ENCODE measurements at regions not wholly inside any gene's neighbourhood (a gene's known extent, or its start where the extent isn't known, plus 50 kb on each side); places are given as distances from the start of the nearest gene placed in this dataset.
"Not testable (repeated sequence)": the region's sequence is repeated elsewhere in the genome, so short reads cannot be mapped to it uniquely, and the experiment has no call there.

DNA sequence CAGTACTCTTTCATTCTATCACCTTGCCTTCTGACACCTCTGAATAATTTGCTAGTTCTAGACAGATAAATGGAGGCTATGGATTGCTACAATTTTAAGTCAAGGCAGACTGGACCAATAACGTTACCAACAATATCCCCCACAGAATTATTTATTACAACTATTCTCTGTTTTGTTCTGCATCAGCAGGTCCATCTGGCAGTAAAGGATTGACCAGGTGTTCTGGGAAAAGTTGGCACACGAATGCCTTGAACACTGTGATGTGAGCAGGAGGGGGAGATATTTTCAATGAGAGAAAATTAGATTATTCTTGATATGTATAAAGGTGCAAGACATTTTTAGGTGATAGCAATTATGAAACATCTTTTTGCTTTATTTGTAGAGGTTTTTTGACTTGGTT, 718.8 kb upstream of the TMPRSS15 start:
- no peak for DNase-seq

DNA sequence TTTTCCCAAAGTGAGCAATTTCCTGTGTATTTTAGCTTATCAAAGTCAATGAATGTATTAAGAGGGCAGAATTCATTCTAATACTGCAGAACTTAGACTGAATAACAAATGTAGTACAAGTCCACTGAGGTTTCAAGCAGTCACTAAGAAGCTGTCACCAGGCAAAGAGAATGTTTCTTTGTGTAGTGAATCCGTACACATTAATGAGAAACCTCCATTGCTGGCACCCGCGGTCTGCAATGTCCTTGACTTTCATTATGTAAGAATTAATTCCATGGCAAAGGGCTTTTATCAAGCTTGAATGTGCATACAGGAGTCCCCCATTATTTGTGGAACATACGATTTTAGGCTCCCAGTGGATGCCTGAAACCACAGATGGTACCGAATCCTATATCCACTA, 719.5 kb upstream of the TMPRSS15 start:
- no peak for DNase-seq

DNA sequence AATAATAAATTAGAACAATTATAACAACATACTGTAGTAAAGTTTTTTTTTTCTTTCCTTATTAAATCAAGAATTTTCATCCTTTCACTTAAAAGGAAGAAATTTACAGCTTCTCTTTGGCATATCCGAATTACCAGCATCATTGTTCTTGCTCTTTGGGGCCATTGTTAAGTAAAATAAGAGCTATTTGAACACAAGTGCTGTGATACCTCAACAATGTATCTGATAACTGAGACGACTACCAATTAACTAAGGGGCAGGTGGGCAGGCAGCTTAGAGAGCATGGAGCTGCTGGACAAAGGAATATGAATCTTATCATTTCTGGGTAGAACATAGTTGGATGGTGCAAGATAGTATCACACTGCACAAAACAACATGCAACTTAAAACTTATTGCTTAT, 719.9 kb upstream of the TMPRSS15 start:
- no peak for DNase-seq

DNA sequence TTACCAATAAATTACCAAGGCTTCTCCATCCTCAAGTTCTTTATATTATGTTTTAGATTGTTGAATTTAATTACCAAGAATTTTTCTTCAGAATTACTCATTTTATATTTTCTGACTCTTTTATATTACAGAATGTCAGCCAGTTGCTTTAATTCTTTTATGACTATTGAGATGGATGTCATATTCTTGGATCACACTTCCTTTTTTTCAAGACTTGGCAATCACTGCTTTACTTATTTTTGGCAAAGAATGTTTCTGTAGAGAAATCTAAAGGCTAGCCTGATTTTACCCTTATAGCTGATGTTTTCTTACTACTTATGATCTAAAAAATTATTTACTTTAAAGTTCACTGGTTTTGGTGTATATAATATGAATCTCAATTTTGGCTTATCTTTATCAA, 721.1 kb upstream of the TMPRSS15 start:
- DNase-seq: no peak

DNA sequence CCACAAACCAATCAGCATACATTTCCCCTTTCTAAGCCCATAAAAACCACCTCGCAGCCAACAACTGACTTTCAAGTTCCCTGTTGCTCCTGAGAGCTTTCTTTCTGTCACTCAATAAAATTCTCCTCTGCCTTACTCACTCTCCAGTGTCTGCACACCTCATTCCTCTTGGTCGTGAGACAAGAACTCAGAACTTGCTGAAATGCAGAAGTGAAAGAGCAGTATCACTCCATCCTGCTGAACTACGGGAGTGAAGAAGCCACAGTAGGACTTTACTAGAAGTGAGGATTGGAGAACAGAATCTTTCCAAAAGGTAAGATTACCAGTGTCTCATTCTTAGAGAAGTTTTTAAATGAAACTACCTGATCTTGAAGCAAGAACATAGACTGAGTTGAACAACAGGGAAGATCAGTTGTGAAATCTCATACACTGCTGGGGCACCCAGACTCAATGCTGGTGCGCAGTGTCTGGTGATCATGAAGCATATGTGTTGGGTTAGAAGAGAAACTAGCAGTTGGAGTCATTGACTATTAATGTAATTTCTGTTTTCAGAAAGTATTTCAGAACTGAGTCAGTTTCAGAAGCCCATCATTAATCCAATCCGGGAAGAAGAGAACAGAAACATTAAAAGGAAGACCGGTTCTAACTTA, 726.9 kb upstream of the TMPRSS15 start:
- no peak for DNase-seq

DNA sequence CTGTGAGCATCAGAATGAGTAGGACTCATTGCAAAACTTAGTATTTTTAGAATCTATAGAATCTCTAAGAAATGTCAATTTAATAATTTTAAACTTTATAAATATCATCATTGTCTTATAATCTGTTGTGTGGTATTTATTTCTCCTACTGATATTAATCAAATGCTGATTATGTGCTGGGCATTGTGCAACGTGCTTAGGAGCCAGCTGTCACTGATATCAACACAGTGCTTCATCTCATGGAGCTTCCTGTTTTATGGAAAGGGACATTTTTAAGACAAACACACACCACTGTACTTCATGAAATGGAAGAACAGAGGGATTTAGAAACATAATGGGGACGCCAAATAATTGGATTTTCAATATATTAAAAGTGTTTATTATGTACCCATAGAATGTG, 737.9 kb upstream of the TMPRSS15 start:
- DNase-seq: no peak

DNA sequence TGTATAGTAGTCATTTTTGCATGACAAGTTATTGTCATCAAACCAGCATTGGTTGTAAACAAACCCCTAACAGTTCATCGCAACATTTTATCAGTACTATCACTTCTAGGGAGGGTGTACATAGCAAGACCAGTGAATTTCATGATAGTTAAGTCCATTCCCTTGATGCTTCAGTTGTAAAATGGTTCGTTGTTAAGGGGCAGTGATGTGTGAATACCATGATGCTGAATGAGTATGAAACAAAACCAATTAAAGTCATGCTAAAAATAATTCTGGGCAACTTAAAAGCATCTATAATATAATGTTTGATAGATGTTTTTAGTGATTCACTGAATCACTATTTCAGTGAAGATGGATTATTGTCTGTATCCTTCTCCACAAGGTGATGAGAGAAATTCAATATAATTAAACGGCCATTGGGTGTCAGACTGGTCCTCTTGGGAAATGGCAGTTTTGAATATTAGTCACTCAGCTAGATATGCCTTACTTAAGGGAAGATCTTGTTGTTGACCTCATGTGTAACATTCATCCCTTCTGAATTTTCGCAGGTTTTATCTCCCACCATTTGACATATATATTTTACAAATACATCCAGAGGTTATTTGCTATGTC, 742.2 kb upstream of the TMPRSS15 start:
- DNase-seq: no peak

DNA sequence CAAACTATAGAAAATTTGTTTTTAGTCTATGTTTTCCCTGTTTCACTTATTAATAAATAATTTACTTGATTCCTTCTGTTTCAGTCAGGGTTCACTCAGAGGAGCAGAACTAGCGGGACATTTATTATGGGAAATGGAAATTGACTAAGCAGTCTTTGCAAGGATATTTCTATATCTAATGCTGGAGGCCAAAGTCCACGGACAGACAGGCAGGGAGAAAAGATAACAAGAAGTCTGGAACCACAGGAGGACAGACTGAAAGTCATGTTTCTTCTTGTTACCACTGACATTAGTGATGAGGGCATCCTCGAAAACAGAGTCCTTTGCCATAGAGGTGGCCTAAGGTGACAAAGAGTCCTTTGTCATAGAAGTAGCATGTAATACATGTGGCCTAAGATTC, 744.5 kb upstream of the TMPRSS15 start:
- DNase-seq: no peak

DNA sequence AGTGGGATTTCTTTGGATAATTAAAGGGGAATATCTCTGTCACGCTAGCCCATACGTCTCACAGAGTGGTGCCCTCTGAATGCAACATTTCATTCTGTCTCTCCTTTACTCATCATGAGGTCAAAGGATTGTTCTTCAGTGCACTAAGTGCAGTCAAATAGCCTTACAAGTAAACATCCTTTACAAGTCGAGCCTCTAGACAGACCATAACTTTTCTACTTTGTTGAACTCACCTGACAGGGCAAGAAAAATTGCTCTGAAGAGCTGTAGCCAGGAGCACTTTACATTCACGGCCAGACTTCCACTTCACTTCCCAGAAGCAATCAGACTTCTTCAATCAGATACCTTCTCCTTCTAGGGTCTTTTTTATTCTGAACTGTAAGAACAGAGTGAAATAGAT, 768.0 kb upstream of the TMPRSS15 start:
- DNase-seq: no peak

DNA sequence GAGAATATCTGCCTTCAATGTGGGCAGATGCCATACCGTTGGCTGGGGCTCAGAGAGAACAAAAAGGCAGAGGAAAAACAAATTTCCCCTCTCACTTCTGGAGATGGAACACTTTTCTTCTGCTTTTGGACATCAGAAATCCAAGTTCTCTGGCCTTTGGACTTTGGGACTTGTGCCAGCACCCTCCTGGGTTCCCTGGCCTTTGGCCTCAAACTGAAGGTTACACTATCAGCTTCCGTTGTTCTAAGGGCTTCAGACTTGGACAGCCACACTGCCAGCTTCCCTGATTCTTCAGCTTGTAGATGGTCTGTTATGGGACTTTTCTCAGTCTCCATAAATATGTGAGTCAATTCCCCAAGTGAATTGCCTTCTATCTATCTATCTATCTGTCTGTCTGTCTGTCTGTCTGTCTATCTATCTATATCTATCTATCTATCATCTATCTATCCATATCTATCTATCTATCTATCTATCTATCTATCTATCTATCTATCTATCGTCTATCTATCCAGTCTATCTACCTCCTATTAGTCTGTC, 778.1 kb upstream of the TMPRSS15 start:
- no peak for DNase-seq

DNA sequence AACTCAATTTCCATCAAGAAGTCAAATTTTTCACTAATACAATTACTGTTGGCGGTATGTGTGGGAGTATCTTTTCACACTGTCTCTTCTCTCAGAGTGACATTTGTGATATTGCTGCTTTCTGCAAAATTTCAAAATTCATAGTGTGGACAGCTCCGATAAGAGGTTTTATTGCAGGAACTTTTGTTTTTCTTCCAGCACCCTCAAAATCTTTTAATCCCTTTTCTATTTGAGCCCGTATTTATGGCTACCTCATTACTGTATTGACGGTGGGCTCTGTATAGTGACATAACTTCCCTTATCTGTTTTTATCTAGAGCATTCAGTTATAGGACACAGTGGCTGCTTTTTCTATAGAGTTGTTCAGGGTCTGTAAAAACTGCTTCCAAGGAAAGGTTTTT, 794.4 kb upstream of the TMPRSS15 start:
- DNase-seq: no peak

DNA sequence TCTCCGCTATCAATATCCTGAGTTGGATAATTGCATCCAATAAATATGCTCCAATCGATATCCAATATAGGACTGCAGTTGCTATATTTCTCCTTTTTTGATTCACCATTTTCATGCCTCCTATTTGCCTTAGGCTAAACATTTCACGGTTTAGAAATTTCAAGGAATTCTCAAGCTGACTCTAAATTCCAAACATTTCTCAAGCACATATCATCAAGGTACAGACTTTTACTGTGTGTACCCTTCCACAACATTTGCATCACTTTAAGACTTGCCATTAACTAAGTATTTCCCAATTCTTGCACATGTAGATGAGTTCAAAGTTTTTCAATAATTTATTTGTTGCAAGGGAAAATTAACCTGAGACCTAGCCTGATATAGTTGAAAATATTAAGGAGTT, 795.2 kb upstream of the TMPRSS15 start:
- no peak for DNase-seq

DNA sequence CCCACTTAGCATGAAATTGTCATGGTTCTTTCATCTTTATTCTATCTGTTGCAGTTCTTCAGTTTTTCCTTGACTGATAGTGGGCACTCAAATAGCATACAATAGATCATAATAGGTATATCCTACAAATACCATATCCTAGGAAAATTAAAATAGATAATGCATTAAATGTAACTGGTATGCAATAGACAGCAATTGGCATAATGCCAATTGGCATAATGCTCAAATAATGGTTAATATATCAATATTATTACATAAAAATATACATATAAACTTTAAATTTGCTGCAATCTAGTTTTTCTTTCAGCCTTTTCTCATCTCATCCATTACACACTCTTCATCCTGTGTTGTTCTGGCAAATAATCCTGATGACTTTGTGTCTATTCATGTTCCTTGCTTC, 814.6 kb upstream of the TMPRSS15 start:
- no peak for DNase-seq

DNA sequence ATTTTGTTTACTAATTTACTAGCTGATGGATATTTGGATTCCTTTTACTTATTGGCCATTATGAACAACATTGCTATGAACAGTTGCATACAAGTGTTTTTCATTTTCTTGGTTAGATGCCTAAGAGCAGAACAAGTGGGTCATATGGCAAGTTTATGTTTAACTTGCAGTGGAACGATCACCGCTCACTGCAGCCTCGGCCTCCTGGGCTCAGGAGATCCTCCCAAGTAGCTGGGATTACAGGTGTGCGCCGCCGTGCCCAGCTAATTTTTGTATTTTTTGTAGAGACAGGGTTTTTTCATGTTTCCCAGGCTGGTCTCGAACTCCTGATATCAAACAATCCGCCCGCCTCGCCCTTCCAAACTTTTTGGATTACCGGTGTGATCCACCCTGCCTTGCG, 820.5 kb upstream of the TMPRSS15 start:
- DNase-seq: no peak

DNA sequence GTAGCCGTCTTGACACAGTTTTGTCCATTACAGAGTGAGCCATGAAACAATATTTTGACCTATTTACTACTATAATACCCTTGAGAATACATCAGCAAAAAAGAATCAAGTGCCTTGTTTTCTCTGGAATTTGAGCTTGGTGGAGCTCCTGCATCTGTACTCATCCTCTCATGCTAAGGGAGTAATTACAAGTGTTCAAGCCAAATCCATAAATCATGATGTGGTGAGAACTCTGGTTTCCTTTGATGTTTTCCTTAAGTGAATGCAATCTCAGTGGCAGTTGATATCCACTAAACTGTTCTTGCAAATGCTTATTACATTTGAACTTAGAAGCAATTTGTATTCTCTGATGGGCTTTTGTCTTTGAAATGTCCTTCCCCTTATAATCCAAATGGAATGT, 824.6 kb upstream of the TMPRSS15 start:
- no peak for DNase-seq

DNA sequence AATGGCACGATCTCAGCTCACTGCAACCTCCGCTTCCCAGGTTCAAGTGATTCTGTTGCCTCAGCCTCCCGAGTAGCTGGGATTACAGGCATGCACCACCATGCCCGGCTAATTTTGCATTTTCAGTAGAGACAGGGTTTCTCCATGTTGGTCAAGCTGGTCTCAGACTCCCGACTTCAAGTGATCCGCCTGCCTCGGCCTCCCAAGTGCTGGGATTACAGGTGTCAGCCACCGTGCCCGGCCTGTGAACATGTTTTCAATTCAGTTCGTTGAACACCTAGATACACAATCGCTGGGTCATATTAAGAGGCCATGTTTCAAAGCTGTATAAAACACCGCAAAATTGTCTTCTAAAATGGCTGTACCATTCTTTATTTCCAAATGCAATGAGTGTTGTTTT, 830.3 kb upstream of the TMPRSS15 start:
- DNase-seq: not testable (repeated sequence)

DNA sequence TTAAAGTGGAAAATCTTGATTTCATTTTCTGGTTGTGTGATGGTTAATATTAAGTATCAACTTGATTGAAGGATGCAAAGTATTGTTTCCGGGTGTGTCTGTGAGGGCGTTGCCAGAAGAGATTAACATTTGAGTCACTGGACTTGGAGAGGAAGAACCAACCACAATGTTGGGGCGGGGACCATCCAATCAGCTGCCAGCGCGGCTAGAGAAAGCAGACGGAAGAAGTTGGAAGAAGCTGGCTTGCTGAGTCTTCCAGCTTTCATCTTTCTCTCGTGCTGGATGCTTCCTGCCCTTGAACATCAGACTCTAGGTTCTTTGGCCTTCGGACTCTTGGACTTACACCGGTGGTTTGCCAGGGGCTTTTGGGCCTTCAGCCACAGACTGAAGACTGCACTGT, 832.6 kb upstream of the TMPRSS15 start:
- no peak for DNase-seq

DNA sequence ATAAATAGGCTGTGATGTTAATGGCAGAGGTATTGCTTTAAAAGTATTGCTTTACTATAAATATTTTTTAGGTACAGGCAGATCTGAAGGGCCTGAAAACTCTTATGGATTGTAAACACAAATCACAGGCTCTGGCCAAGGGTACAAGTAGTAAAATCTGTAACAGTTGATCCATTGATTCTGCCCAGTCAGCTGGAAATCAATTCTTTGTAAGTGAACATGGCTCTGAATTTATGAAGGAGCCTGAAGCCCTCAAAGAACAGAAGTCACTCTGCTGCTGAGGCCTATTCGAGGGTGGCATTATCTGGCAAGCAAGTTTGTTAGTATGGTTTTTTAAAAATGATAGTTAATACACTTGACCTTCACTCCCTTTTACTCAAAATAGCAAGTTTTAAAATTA, 834.0 kb upstream of the TMPRSS15 start:
- DNase-seq: no peak

DNA sequence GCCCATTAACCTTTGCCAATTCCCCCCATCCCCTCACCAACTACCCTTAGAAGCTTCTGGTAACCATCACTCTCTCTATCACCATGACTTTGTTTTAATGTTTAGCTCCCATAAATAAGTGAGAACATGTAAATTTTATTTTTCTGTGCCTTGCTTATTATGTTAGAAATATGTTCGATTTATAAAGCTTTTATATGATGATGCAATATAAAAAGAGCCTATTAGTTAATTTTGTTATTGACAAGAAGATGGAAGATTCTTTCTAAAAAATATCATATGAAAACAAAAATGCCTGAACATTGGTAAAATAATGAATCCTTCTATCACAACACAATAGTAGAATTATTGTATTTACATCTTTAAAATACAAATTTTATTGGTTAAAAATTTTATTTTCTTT, 836.1 kb upstream of the TMPRSS15 start:
- no peak for DNase-seq

DNA sequence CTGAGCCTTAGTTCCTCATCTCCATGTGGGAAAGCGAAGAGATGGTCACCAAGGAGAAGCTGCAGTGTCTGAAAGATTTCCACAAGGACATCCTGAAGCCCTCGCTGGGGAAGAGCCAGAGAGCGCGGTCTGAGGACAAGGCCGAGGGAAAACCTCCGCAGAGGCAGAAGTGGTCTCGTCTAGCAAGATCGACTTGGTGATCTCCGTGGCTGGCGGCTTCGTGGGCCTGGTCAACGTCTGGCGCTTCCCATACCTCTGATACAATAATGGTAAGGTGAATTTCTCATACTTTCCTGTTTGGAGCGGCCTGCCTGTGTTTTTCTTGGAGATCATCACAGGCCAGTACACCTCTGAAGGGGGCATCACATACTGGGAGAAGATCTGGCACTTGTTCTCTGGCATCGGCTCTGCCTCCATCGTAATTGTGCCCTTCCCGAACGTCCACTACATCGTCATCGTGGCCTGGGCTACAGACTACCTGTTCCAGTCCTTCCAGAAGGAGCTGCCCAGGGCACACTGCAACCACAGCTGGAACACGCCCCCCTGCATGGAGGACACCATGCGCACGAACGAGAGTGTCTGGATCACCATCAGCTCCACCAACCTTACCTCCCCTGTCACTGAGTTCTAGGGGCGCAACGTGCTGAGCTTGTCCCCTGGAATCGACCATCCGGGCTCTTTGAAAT, 841.1 kb upstream of the TMPRSS15 start:
- no peak for DNase-seq

DNA sequence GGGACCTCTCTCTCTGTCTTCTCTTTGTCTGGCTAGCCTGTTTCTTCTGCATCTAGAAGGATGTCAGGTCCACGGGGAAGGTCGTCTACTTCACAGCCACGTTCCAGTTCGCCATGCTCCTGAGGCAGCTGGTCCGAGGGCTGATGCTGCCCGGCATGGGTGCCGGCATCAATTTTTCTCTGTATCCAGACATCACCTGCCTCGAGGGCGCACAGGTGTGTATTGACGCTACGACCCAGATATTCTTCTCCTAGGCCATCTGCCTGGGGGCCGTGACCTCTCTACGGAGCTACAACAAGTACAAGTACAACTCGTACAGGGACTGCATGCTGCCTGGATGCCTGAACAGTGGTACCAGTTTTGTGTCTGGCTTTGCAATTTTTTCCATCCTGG, 841.6 kb upstream of the TMPRSS15 start:
- DNase-seq: no peak

DNA sequence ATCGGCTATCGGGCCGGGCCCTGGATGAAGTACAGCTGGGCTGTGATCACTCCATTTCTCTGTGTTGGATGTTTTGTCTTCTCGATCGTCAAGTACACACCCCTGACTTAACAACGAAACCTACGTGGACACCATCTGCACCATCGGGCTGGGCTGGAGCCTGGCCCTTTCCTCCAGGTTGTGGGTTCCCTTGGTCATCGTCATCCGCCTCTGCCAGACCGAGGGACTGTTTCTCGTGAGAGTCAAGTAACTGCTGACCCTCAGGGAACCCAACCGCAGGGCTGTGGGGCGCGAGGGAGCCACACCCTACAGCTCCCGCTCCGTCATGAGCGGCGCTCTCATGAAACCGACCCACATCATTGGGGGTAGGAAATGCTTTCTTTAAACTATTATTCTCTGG, 842.4 kb upstream of the TMPRSS15 start:
- DNase-seq: no peak

DNA sequence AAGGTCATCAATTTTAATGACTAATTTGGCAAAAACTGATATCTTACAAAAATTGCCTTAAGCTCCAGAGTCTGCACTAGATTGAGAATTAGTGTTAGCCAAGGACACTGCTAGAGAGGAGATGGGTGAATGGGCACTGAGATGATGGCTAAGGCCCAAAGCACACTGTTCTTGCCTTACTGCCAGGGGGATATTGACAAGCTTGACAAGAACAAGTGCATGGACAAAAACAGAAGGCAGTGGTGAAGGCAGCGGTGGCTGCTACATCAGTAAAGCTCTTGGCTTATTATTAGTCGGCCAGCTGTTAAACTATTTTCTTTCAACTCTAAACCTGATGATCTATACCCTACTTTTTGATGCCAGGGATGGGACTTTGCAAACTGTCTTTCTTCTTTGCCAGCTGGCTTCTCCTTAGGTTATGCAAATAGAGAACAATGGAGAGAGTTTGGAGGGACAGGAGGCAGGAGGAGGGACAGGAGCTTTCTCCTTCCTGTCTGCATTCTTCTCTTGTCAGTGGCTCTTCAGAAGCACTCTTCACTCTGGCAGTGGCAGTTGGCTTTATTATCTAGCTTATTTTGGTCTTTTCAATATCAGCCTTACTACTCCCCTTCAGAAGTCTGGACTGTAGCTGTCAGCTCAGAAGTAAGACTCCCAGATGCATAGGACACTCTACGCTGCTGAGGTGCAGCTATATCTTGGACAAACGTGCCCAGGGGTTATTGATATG, 853.5 kb upstream of the TMPRSS15 start:
- DNase-seq: no peak

Measured in activated CD8-positive, alpha-beta memory T cell treated with anti-CD3 and anti-CD28 coated beads for 24 hours (primary cell).